ENCODE measurements at regions not wholly inside any gene's neighbourhood (a gene's known extent, or its start where the extent isn't known, plus 50 kb on each side); places are given as distances from the start of the nearest gene placed in this dataset.

- TF ChIP-seq EZH2phosphoT487 (IDR thresholded peaks at IDR 0.05; ENCODE audit: low read depth), result no peak
- TF ChIP-seq, protein P1, sequence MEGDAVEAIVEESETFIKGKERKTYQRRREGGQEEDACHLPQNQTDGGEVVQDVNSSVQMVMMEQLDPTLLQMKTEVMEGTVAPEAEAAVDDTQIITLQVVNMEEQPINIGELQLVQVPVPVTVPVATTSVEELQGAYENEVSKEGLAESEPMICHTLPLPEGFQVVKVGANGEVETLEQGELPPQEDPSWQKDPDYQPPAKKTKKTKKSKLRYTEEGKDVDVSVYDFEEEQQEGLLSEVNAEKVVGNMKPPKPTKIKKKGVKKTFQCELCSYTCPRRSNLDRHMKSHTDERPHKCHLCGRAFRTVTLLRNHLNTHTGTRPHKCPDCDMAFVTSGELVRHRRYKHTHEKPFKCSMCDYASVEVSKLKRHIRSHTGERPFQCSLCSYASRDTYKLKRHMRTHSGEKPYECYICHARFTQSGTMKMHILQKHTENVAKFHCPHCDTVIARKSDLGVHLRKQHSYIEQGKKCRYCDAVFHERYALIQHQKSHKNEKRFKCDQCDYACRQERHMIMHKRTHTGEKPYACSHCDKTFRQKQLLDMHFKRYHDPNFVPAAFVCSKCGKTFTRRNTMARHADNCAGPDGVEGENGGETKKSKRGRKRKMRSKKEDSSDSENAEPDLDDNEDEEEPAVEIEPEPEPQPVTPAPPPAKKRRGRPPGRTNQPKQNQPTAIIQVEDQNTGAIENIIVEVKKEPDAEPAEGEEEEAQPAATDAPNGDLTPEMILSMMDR (IDR thresholded peaks at IDR 0.05; ENCODE audit: low read depth, low read length), result no peak
Observed at GRCh38 chr20:22667198-22667597, 82.8 kb upstream of the FOXA2 start.

DNA sequence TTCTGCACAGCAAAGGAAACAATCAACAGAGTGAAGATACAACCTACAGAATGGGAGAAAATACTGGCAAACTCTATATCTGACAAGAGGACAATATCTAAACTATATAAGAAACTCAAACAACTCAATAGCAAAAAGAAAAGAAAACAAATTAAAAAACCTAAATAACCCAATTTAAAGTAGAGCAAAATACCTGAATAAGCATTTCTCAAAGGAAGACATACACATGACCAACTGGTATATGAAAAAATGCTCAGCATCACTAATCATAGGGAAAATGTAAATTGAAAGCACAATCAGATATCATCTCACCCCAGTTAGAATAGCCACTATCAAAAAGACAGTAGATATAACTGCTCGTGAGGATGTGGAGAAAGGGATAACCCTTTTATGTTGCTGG, 87.8 kb upstream of the FOXA2 start:
- Histone ChIP-seq H3K79me2 (ENCODE audit: low read length) (no peaks in the 10 kb centered on the region), H3K9ac (ENCODE audit: low read length) (no peak overlapping the region), H3K27ac (ENCODE audit: low read length) (no peak overlapping the region), H3K27me3 (ENCODE audit: low read depth, low read length) (0 out of 2 replicates have a peak, but pooled peaks cover 6% of the 10 kb centered on the region), H3K4me3 (ENCODE audit: low read length) (no peak overlapping the region), H2AFZ (ENCODE audit: low read depth, low read length) (no peak overlapping the region), H3K36me3 (replicated peaks; ENCODE audit: low read depth, low read length) (no peaks in the 10 kb centered on the region), H3K4me2 (ENCODE audit: low read length) (no peak overlapping the region), H4K20me1 (ENCODE audit: insufficient read depth, low read length) (no peaks in the 10 kb centered on the region), H3K9me3 (ENCODE audit: insufficient read depth, low read length) (no peaks in the 10 kb centered on the region), H3K4me1 (ENCODE audit: low read length) (no peaks in the 10 kb centered on the region)
- TF ChIP-seq, protein P1 (IDR thresholded peaks at IDR 0.05; ENCODE audit: low read depth, low read length), result no peak
- no peak for TF ChIP-seq EZH2phosphoT487 (IDR thresholded peaks at IDR 0.05; ENCODE audit: low read depth)

More at GRCh38 chr20:22667198-22667597, 82.8 kb upstream of the FOXA2 start:
- Histone ChIP-seq H3K4me3 (ENCODE audit: low read length) (no peak overlapping the region), H3K4me1 (ENCODE audit: low read length) (no peaks in the 10 kb centered on the region), H3K4me2 (ENCODE audit: low read length) (no peak overlapping the region), H3K9ac (ENCODE audit: low read length) (no peak overlapping the region), H2AFZ (ENCODE audit: low read depth, low read length) (no peak overlapping the region), H3K36me3 (replicated peaks; ENCODE audit: low read depth, low read length) (no peaks in the 10 kb centered on the region), H3K27ac (ENCODE audit: low read length) (no peak overlapping the region), H3K9me3 (ENCODE audit: insufficient read depth, low read length) (no peaks in the 10 kb centered on the region), H3K79me2 (ENCODE audit: low read length) (no peaks in the 10 kb centered on the region), H4K20me1 (ENCODE audit: insufficient read depth, low read length) (no peaks in the 10 kb centered on the region), H3K27me3 (ENCODE audit: low read depth, low read length) (0 out of 2 replicates have a peak, but pooled peaks cover 4% of the 10 kb centered on the region)

GRCh38 chr20:22673467-22673866, 89.1 kb upstream of the FOXA2 start:
- Histone ChIP-seq H3K27me3 (ENCODE audit: low read depth, low read length) (0 out of 2 replicates have a peak, but pooled peaks cover 6% of the 10 kb centered on the region), H3K4me1 (ENCODE audit: low read length) (no peaks in the 10 kb centered on the region), H3K9ac (ENCODE audit: low read length) (no peak overlapping the region), H4K20me1 (ENCODE audit: insufficient read depth, low read length) (no peaks in the 10 kb centered on the region), H3K4me2 (ENCODE audit: low read length) (no peak overlapping the region), H2AFZ (ENCODE audit: low read depth, low read length) (no peak overlapping the region), H3K27ac (ENCODE audit: low read length) (no peak overlapping the region), H3K79me2 (ENCODE audit: low read length) (no peaks in the 10 kb centered on the region), H3K36me3 (replicated peaks; ENCODE audit: low read depth, low read length) (no peaks in the 10 kb centered on the region), H3K9me3 (ENCODE audit: insufficient read depth, low read length) (no peaks in the 10 kb centered on the region), H3K4me3 (ENCODE audit: low read length) (no peak overlapping the region)
- no peak for TF ChIP-seq EZH2phosphoT487 (IDR thresholded peaks at IDR 0.05; ENCODE audit: low read depth)
- TF ChIP-seq, protein P1 (IDR thresholded peaks at IDR 0.05; ENCODE audit: low read depth, low read length), result no peak

- no peak for TF ChIP-seq EZH2phosphoT487 (IDR thresholded peaks at IDR 0.05; ENCODE audit: low read depth)
- TF ChIP-seq, protein P1 (IDR thresholded peaks at IDR 0.05; ENCODE audit: low read depth, low read length), result no peak
Observed at GRCh38 chr20:22675341-22675740, 91.0 kb upstream of the FOXA2 start.

More at GRCh38 chr20:22675341-22675740, 91.0 kb upstream of the FOXA2 start:
- Histone ChIP-seq H3K79me2 (ENCODE audit: low read length) (no peaks in the 10 kb centered on the region), H2AFZ (ENCODE audit: low read depth, low read length) (no peak overlapping the region), H3K4me1 (ENCODE audit: low read length) (no peaks in the 10 kb centered on the region), H3K36me3 (replicated peaks; ENCODE audit: low read depth, low read length) (no peaks in the 10 kb centered on the region), H4K20me1 (ENCODE audit: insufficient read depth, low read length) (no peaks in the 10 kb centered on the region), H3K27me3 (ENCODE audit: low read depth, low read length) (peaks cover 10% of the 10 kb centered on the region; the same call in 1 of the 2 replicates), H3K4me3 (ENCODE audit: low read length) (no peak overlapping the region), H3K9ac (ENCODE audit: low read length) (no peak overlapping the region), H3K9me3 (ENCODE audit: insufficient read depth, low read length) (no peaks in the 10 kb centered on the region), H3K4me2 (ENCODE audit: low read length) (no peak overlapping the region), H3K27ac (ENCODE audit: low read length) (no peak overlapping the region)

Measured in OCI-LY3 (cell line).